Panc1 (cell line): ENCODE measurements at regions not wholly inside any gene's neighbourhood (a gene's known extent, or its start where the extent isn't known, plus 50 kb on each side); places are given as distances from the start of the nearest gene placed in this dataset.
A peak's percentile ranks its signal among the peaks of the same experiment; 100 is the strongest.

Experiments
- ATAC-seq: fragments of 200-7000 bp; cut with Tn5 transposase; 2 replicates; pipeline ENCODE4 v1.9.1; 2020; ENCODE audit warnings: mild to moderate bottlenecking, moderate library complexity
- BruUV-seq: library from RNA; stranded (reverse); fragments of 400-500 nt; replicated peaks from 2 replicates; lab custom pipeline; 2021; lab: Mats Ljungman, UMichigan
- CTCF ChIA-PET: fragments of 300-600 bp; sonication (Branson Sonifier 250); formaldehyde crosslinking; loops from one replicate; lab custom pipeline; 2022; ENCODE audit warnings: antibody characterized with exemption; lab: Charles Lee
- POLR2A ChIA-PET: fragments of 300-600 bp; sonication (Branson Sonifier 250); formaldehyde crosslinking; loops from one replicate; lab custom pipeline; 2022; ENCODE audit warnings: antibody characterized with exemption; lab: Charles Lee
- DNase-seq: peaks from one replicate; pipeline ENCODE4 v3.0.0-alpha.2; 2010; ENCODE audit warnings: low read depth, low spot score
- H3K27ac ChIP-seq: 2 replicates; pipeline ENCODE4 v1.5.1; 2011; ENCODE audit warnings: mild to moderate bottlenecking, low read length, inconsistent platforms
- H3K27me3 ChIP-seq: fragments of 200-500 bp; sonication (Bioruptor generic); 2 replicates; pipeline ENCODE4 v1.6.0; 2014; ENCODE audit warnings: low read length, inconsistent platforms; ENCODE audit not compliant: control insufficient read depth, insufficient read depth
- H3K36me3 ChIP-seq: fragments of 200-500 bp; sonication (Bioruptor generic); 2 replicates; pipeline ENCODE4 v1.5.1; 2014; ENCODE audit warnings: inconsistent platforms, mild to moderate bottlenecking, low read length, moderate library complexity; ENCODE audit not compliant: control insufficient read depth, insufficient read depth
- H3K4me1 ChIP-seq: 2 replicates; pipeline ENCODE4 v1.5.1; 2011; ENCODE audit warnings: inconsistent platforms, mild to moderate bottlenecking, low read length, moderate library complexity; ENCODE audit not compliant: control insufficient read depth, insufficient read depth
- H3K4me3 ChIP-seq, 2 experiments: 2 replicates each; pipeline ENCODE4 v1.5.1; 2011 to 2012; ENCODE audit warnings: low read depth in 2 of 2, low read length in 2 of 2, mild to moderate bottlenecking in 2 of 2, inconsistent platforms in 1 of 2, moderate library complexity in 1 of 2
- H3K9me3 ChIP-seq: fragments of 200-500 bp; sonication (Bioruptor generic); 2 replicates; pipeline ENCODE4 v1.5.1; 2014; ENCODE audit warnings: low read depth, mild to moderate bottlenecking, inconsistent platforms, low read length, moderate library complexity; ENCODE audit not compliant: control insufficient read depth, insufficient read depth
- CTCF ChIP-seq: fragments of 450-650 bp; IDR thresholded peaks from 2 replicates; pipeline ENCODE4 v1.5.1; 2017; ENCODE audit warnings: mild to moderate bottlenecking
- POLR2AphosphoS5 ChIP-seq: IDR thresholded peaks from 2 replicates; pipeline ENCODE4 v1.6.1; 2012; ENCODE audit warnings: mild to moderate bottlenecking, low read depth, low read length, moderate library complexity
- REST ChIP-seq, 2 experiments: IDR thresholded peaks; 2 replicates each; pipeline ENCODE4 v1.6.1; 2011 to 2012; ENCODE audit warnings: low read depth in 2 of 2, control low read depth in 1 of 2, low read length in 1 of 2, mild to moderate bottlenecking in 1 of 2, moderate library complexity in 1 of 2; ENCODE audit not compliant: insufficient read depth in 1 of 2
- SIN3A ChIP-seq: IDR thresholded peaks from 2 replicates; pipeline ENCODE4 v1.6.1; 2012; ENCODE audit warnings: low read depth, mild to moderate bottlenecking, low read length, moderate library complexity, borderline replicate concordance; ENCODE audit not compliant: insufficient read depth
- TCF7L2 ChIP-seq: IDR thresholded peaks from 2 replicates; pipeline ENCODE4 v1.6.1; 2011; ENCODE audit warnings: mild to moderate bottlenecking, low read depth, low read length, inconsistent platforms
- in situ Hi-C: cut with HindIII; loops from 2 replicates; pipeline ENCODE4 v1.10.0; 2016; ENCODE audit warnings: low sequenced_read_pairs, low pct_unique_long_range_greater_than_20kb
- intact Hi-C: fragments of 100-400 bp; cut with micrococcal nuclease; formaldehyde crosslinking; loops from one replicate; pipeline ENCODE4 v1.10.0; 2022; ENCODE audit not compliant: unreplicated experiment

GRCh38 chr20:50303573-50304500 is 113.2 kb downstream of the CEBPB start:
- in situ Hi-C loops (no loop called here), intact Hi-C loops (no loop called here)
- no peak overlapping the region for H3K4me3 ChIP-seq
- no peaks in the 10 kb centered on the region for H3K36me3 ChIP-seq
- H3K4me1 ChIP-seq, result peaks cover 22% of the 10 kb centered on the region
- H3K9me3 ChIP-seq, result no peaks in the 10 kb centered on the region
- DNase-seq (no peak), ATAC-seq (no peak)
- H3K27ac ChIP-seq, result peak overlapping the region; percentile 35; the same call in 1 of the 2 replicates
- CTCF ChIA-PET, result no interaction called here
- POLR2A ChIA-PET, result interaction anchor here (0.6 kb wide), 1 partner anchor 1486 kb away, joined by 4 read pairs; no protein-coding TSS in a partner anchor
- H3K27me3 ChIP-seq, result no peaks in the 10 kb centered on the region
- BruUV-seq, result no TSS peak
- TF ChIP-seq CTCF, result no peak
- TF ChIP-seq REST (IDR thresholded peaks at IDR 0.05; ENCODE audit: insufficient read depth in 1 of 2, low read depth in 2 of 2, low read length in 1 of 2), result no peak
- no peak for TF ChIP-seq TCF7L2
- TF ChIP-seq SIN3A, result no peak
- TF ChIP-seq POLR2AphosphoS5, result no peak

GRCh38 chr20:50304501-50304856 is 113.8 kb downstream of the CEBPB start:
- in situ Hi-C loops (no loop called here), intact Hi-C loops (no loop called here)
- BruUV-seq, result no TSS peak
- H3K4me1 ChIP-seq, result peaks cover 29% of the 10 kb centered on the region
- no peaks in the 10 kb centered on the region for H3K36me3 ChIP-seq
- POLR2A ChIA-PET, result interaction anchor here (0.6 kb wide), 1 partner anchor 1485 kb away, joined by 4 read pairs; no protein-coding TSS in a partner anchor
- DNase-seq (no peak), ATAC-seq (no peak)
- CTCF ChIA-PET, result no interaction called here
- no peak overlapping the region for H3K4me3 ChIP-seq
- no peaks in the 10 kb centered on the region for H3K9me3 ChIP-seq
- H3K27me3 ChIP-seq, result no peaks in the 10 kb centered on the region
- peak overlapping the region; percentile 35; the same call in 1 of the 2 replicates for H3K27ac ChIP-seq
- TF ChIP-seq REST (IDR thresholded peaks at IDR 0.05; ENCODE audit: insufficient read depth in 1 of 2, low read depth in 2 of 2, low read length in 1 of 2) (no peak), POLR2AphosphoS5 (no peak), TCF7L2 (no peak), CTCF (no peak), SIN3A (no peak)
